Tibial nerve (tissue), 4 donors: ENCODE measurements at regions not wholly inside any gene's neighbourhood (a gene's known extent, or its start where the extent isn't known, plus 50 kb on each side); places are given as distances from the start of the nearest gene placed in this dataset.

Experiments
- EP300 ChIP-seq, 2 donors: sonication (generic); formaldehyde crosslinking; IDR thresholded peaks; one replicate each; pipeline ENCODE4 v1.6.1; 2017; ENCODE audit warnings: antibody characterized with exemption in 2 of 2, mild to moderate bottlenecking in 1 of 2
- POLR2A ChIP-seq, 2 donors: fragments of 450-650 bp; IDR thresholded peaks; one replicate each; pipeline ENCODE4 v1.6.1; 2017; ENCODE audit warnings: antibody characterized with exemption in 2 of 2, mild to moderate bottlenecking in 2 of 2, moderate library complexity in 2 of 2
- TF ChIP-seq, protein P1 (sequence below), 5 experiments: fragments of 200-600 bp in 3 of 5; fragments of 450-650 bp in 2 of 5; sonication (generic) in 3 of 5; IDR thresholded peaks; one replicate each; pipeline ENCODE4 v1.5.1; 2016 to 2019; ENCODE audit warnings: antibody characterized with exemption in 5 of 5, mild to moderate bottlenecking in 3 of 5, moderate library complexity in 2 of 5

DNA sequence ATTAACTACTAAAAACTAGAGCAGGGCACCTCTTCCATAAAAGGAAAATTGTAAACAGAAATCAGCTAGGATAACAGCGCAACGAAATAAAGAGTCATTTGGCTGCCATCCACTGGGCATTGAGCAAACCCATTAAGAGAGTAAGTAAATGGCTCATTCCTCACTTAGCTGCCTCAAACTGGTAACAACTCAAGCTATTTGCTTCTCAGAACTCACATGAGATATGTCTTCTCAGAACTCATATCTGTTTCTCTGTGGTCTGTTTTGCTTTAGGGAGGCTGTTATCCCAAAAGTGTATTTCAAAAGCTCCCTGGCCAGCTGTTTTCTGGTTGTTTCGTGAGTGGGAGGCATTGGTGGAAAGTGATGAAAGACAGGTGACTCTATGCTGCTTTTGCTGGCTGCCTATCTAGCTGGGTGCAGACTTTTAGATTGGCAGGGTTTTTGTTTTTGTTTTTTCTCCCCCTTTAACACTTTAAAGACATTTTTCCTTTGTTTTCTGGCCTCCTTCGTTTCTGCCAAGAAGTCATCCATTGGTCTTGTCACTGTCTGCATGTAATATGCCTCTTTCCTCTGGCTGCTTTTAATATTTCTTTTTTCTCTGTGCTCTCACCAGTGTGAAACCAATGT, 269.2 kb upstream of the RGS18 start:
- TF ChIP-seq, protein P1, sequence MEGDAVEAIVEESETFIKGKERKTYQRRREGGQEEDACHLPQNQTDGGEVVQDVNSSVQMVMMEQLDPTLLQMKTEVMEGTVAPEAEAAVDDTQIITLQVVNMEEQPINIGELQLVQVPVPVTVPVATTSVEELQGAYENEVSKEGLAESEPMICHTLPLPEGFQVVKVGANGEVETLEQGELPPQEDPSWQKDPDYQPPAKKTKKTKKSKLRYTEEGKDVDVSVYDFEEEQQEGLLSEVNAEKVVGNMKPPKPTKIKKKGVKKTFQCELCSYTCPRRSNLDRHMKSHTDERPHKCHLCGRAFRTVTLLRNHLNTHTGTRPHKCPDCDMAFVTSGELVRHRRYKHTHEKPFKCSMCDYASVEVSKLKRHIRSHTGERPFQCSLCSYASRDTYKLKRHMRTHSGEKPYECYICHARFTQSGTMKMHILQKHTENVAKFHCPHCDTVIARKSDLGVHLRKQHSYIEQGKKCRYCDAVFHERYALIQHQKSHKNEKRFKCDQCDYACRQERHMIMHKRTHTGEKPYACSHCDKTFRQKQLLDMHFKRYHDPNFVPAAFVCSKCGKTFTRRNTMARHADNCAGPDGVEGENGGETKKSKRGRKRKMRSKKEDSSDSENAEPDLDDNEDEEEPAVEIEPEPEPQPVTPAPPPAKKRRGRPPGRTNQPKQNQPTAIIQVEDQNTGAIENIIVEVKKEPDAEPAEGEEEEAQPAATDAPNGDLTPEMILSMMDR (IDR thresholded peaks at IDR 0.05), result no peak
- no peak for TF ChIP-seq POLR2A (IDR thresholded peaks at IDR 0.05)
- no peak for TF ChIP-seq EP300 (IDR thresholded peaks at IDR 0.05)
